ENCODE measurements at regions not wholly inside any gene's neighbourhood (a gene's known extent, or its start where the extent isn't known, plus 50 kb on each side); places are given as distances from the start of the nearest gene placed in this dataset.

DNA sequence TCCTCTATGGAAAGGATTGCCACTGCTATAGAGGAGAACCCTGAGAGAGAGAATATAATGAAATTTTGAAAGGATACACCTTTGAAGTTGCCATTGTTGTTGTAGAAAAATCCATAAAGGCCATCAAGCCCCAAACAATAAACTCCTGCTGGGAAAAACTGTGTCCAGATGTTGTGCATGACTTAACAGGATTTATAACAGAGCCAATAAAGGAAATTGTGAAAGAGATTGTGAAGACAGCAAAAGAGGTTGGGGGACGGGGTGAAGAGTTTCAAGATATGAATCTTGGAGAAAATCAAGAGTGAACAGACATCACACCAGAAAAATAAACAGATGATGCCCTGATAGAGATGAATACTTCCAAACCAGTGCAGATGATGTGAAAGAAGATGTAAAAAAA is 396.4 kb downstream of the BCKDHB start:
- TF ChIP-seq, protein P1, sequence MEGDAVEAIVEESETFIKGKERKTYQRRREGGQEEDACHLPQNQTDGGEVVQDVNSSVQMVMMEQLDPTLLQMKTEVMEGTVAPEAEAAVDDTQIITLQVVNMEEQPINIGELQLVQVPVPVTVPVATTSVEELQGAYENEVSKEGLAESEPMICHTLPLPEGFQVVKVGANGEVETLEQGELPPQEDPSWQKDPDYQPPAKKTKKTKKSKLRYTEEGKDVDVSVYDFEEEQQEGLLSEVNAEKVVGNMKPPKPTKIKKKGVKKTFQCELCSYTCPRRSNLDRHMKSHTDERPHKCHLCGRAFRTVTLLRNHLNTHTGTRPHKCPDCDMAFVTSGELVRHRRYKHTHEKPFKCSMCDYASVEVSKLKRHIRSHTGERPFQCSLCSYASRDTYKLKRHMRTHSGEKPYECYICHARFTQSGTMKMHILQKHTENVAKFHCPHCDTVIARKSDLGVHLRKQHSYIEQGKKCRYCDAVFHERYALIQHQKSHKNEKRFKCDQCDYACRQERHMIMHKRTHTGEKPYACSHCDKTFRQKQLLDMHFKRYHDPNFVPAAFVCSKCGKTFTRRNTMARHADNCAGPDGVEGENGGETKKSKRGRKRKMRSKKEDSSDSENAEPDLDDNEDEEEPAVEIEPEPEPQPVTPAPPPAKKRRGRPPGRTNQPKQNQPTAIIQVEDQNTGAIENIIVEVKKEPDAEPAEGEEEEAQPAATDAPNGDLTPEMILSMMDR (tag by site-specific recombination; IDR thresholded peaks at IDR 0.05), result no peak
- TF ChIP-seq MEIS1 (CRISPR knock-in tag; IDR thresholded peaks at IDR 0.05; ENCODE audit: borderline replicate concordance) (no peak), ZNF292 (tag by site-specific recombination; IDR thresholded peaks at IDR 0.05; ENCODE audit: borderline replicate concordance, low read depth) (no peak), ZNF169 (tag by site-specific recombination; IDR thresholded peaks at IDR 0.05) (no peak), ZNF776 (tag by site-specific recombination; IDR thresholded peaks at IDR 0.05; ENCODE audit: borderline replicate concordance) (no peak), ZNF132 (tag by site-specific recombination; IDR thresholded peaks at IDR 0.05; ENCODE audit: borderline replicate concordance) (no peak), ZEB2 (tag by site-specific recombination; IDR thresholded peaks at IDR 0.05) (no peak), ZNF747 (tag by site-specific recombination; IDR thresholded peaks at IDR 0.05) (no peak), KLF10 (tag by site-specific recombination; IDR thresholded peaks at IDR 0.05) (no peak), ZNF626 (tag by site-specific recombination; IDR thresholded peaks at IDR 0.05) (no peak), YY1 (tag by site-specific recombination; IDR thresholded peaks at IDR 0.05) (no peak)
- TF ChIP-seq, protein P2, sequence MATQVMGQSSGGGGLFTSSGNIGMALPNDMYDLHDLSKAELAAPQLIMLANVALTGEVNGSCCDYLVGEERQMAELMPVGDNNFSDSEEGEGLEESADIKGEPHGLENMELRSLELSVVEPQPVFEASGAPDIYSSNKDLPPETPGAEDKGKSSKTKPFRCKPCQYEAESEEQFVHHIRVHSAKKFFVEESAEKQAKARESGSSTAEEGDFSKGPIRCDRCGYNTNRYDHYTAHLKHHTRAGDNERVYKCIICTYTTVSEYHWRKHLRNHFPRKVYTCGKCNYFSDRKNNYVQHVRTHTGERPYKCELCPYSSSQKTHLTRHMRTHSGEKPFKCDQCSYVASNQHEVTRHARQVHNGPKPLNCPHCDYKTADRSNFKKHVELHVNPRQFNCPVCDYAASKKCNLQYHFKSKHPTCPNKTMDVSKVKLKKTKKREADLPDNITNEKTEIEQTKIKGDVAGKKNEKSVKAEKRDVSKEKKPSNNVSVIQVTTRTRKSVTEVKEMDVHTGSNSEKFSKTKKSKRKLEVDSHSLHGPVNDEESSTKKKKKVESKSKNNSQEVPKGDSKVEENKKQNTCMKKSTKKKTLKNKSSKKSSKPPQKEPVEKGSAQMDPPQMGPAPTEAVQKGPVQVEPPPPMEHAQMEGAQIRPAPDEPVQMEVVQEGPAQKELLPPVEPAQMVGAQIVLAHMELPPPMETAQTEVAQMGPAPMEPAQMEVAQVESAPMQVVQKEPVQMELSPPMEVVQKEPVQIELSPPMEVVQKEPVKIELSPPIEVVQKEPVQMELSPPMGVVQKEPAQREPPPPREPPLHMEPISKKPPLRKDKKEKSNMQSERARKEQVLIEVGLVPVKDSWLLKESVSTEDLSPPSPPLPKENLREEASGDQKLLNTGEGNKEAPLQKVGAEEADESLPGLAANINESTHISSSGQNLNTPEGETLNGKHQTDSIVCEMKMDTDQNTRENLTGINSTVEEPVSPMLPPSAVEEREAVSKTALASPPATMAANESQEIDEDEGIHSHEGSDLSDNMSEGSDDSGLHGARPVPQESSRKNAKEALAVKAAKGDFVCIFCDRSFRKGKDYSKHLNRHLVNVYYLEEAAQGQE (tag by site-specific recombination; IDR thresholded peaks at IDR 0.05), result no peak
- TF ChIP-seq, protein P3, sequence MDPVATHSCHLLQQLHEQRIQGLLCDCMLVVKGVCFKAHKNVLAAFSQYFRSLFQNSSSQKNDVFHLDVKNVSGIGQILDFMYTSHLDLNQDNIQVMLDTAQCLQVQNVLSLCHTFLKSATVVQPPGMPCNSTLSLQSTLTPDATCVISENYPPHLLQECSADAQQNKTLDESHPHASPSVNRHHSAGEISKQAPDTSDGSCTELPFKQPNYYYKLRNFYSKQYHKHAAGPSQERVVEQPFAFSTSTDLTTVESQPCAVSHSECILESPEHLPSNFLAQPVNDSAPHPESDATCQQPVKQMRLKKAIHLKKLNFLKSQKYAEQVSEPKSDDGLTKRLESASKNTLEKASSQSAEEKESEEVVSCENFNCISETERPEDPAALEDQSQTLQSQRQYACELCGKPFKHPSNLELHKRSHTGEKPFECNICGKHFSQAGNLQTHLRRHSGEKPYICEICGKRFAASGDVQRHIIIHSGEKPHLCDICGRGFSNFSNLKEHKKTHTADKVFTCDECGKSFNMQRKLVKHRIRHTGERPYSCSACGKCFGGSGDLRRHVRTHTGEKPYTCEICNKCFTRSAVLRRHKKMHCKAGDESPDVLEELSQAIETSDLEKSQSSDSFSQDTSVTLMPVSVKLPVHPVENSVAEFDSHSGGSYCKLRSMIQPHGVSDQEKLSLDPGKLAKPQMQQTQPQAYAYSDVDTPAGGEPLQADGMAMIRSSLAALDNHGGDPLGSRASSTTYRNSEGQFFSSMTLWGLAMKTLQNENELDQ (tag by site-specific recombination; IDR thresholded peaks at IDR 0.05; ENCODE audit: low read depth), result no peak
